K562 (cell line): ENCODE measurements at regions not wholly inside any gene's neighbourhood (a gene's known extent, or its start where the extent isn't known, plus 50 kb on each side); places are given as distances from the start of the nearest gene placed in this dataset.

Source experiments
- ATAC-seq: fragments of 200-7000 bp; cut with Tn5 transposase; 3 replicates; pipeline ENCODE4 v1.9.1; 2020; ENCODE audit warnings: moderate library complexity
- BruUV-seq: library from RNA; stranded (reverse); fragments of 400-500 nt; replicated peaks from 2 replicates; lab custom pipeline; 2021; lab: Mats Ljungman, UMichigan
- CTCF ChIA-PET: fragments of 300-600 bp; formaldehyde crosslinking; extraction: SDS; loops from one replicate; lab custom pipeline; 2021; ENCODE audit warnings: low intra/inter-chr PET ratio; lab: Yijun Ruan, JAX
- POLR2A ChIA-PET: fragments of 300-600, 350-650 bp; sonication (Branson Sonifier 250); formaldehyde crosslinking; extraction: SDS; loops from one replicate; lab custom pipeline; 2021; ENCODE audit warnings: antibody characterized with exemption, inconsistent platforms; lab: Yijun Ruan, JAX
- DNase-seq, 4 experiments: peaks; one replicate each; pipeline versions ENCODE4 v3.0.0 to v3.0.0-alpha.2; 2011 to 2018; ENCODE audit warnings: low spot score in 3 of 4, mixed read lengths in 3 of 4; ENCODE audit errors: extremely low read depth in 1 of 4
- FAIRE-seq: peaks from 2 replicates; lab custom pipeline; 2011; peaks lifted over from hg19 to GRCh38; lab: Jason Lieb, UNC
- H2AFZ ChIP-seq: 2 replicates; pipeline ENCODE4 v1.6.0; 2011; ENCODE audit warnings: low read depth, low read length, control low read depth, inconsistent platforms
- H3K27ac ChIP-seq: fragments of 200-600 bp; 3 replicates; pipeline ENCODE4 v1.8.0; 2011; ENCODE audit warnings: low read depth, mild to moderate bottlenecking, control low read depth, inconsistent platforms, low read length, moderate library complexity, mixed read lengths; ENCODE audit errors: extremely low read depth
- H3K27me3 ChIP-seq, 2 experiments: fragments of 300-600 bp in 1 of 2; 2 replicates in 1 of 2; 3 replicates in 1 of 2; pipeline versions ENCODE4 v1.6.0 to v1.8.0; 2011; ENCODE audit warnings: inconsistent platforms in 2 of 2, low read length in 2 of 2, mild to moderate bottlenecking in 1 of 2, mixed read lengths in 1 of 2, moderate library complexity in 1 of 2; ENCODE audit not compliant: control insufficient read depth in 2 of 2, insufficient read depth in 2 of 2
- H3K36me3 ChIP-seq: fragments of 300-600 bp; 3 replicates; pipeline ENCODE4 v1.8.0; 2011; ENCODE audit warnings: mild to moderate bottlenecking, low read length, inconsistent platforms; ENCODE audit not compliant: control insufficient read depth, insufficient read depth
- H3K4me1 ChIP-seq, 2 experiments: fragments of 200-600 bp in 1 of 2; replicated peaks in 1 of 2; 2 replicates in 1 of 2; 3 replicates in 1 of 2; pipeline versions ENCODE4 v1.5.1 to v1.8.0; 2011; ENCODE audit warnings: inconsistent platforms in 2 of 2, low read length in 2 of 2, mild to moderate bottlenecking in 1 of 2, mixed read lengths in 1 of 2, moderate library complexity in 1 of 2; ENCODE audit not compliant: control insufficient read depth in 2 of 2, insufficient read depth in 2 of 2
- H3K4me2 ChIP-seq: 2 replicates; pipeline ENCODE4 v1.6.1; 2011; ENCODE audit warnings: low read length, control low read depth, inconsistent platforms, mixed read lengths; ENCODE audit not compliant: insufficient read depth
- H3K4me3 ChIP-seq: fragments of 200-600 bp; sonication (generic), shearing (Covaris generic); 2 replicates; pipeline ENCODE4 v1.5.1; 2016; ENCODE audit warnings: control low read depth, inconsistent platforms
- H3K79me2 ChIP-seq: fragments of 200-600 bp; 3 replicates; pipeline ENCODE4 v1.8.0; 2011; ENCODE audit warnings: low read length, inconsistent platforms; ENCODE audit not compliant: control insufficient read depth, insufficient read depth
- H3K9ac ChIP-seq, 2 experiments: 2 replicates each; pipeline versions ENCODE4 v1.6.0 to v1.6.1; 2011; ENCODE audit warnings: low read depth in 2 of 2, low read length in 2 of 2, control low read depth in 1 of 2, inconsistent platforms in 1 of 2, mild to moderate bottlenecking in 1 of 2, mixed read lengths in 1 of 2; ENCODE audit not compliant: insufficient read depth in 1 of 2
- H3K9me1 ChIP-seq: one replicate; pipeline ENCODE4 v1.6.0; 2011; ENCODE audit warnings: inconsistent platforms, mild to moderate bottlenecking, low read length, moderate library complexity; ENCODE audit not compliant: control insufficient read depth, insufficient read depth
- H3K9me3 ChIP-seq: replicated peaks from 2 replicates; pipeline ENCODE4 v1.5.1; 2011; ENCODE audit warnings: low read depth, low read length, inconsistent platforms; ENCODE audit not compliant: control insufficient read depth, insufficient read depth
- H4K20me1 ChIP-seq: replicated peaks from 2 replicates; pipeline ENCODE4 v1.6.1; 2011; ENCODE audit warnings: low read length, inconsistent platforms, mixed read lengths; ENCODE audit not compliant: control insufficient read depth, insufficient read depth
- BHLHE40 ChIP-seq: IDR thresholded peaks from 2 replicates; pipeline ENCODE4 v1.6.1; 2011; ENCODE audit warnings: low read length, improper control_type of control experiment
- RUNX1 ChIP-seq: sonication (generic); IDR thresholded peaks from 2 replicates; pipeline ENCODE4 v1.6.1; 2016; ENCODE audit warnings: antibody characterized with exemption, low read depth
- SPI1 ChIP-seq: IDR thresholded peaks from 2 replicates; pipeline ENCODE4 v1.6.1; 2011; ENCODE audit warnings: low read depth, low read length, control low read depth, borderline replicate concordance
- TAF7 ChIP-seq: fragments of 450-650 bp; IDR thresholded peaks from 2 replicates; pipeline ENCODE4 v1.6.1; 2016; ENCODE audit warnings: missing genetic modification characterization, missing compliant biosample characterization
- THAP12 ChIP-seq: fragments of 250-450 bp; sonication (Bioruptor Pico); IDR thresholded peaks from 2 replicates; pipeline ENCODE4 v1.9.0; 2021; ENCODE audit warnings: mild to moderate bottlenecking, inconsistent platforms
- ZBTB8A ChIP-seq: fragments of 450-650 bp; IDR thresholded peaks from 2 replicates; pipeline ENCODE4 v1.6.1; 2018; ENCODE audit warnings: mild to moderate bottlenecking, moderate library complexity; ENCODE audit not compliant: partially characterized antibody
- ZNF436 ChIP-seq: fragments of 250-450, 450-650 bp; sonication (Bioruptor Pico); formaldehyde crosslinking; IDR thresholded peaks from 2 replicates; pipeline ENCODE4 v1.7.0; 2020; ENCODE audit warnings: mild to moderate bottlenecking
- ZNF512 ChIP-seq: IDR thresholded peaks from 2 replicates; pipeline ENCODE4 v1.6.1; 2016; ENCODE audit warnings: missing genetic modification characterization, missing compliant biosample characterization
- ZNF785 ChIP-seq: fragments of 250-450 bp; sonication (Bioruptor Pico); IDR thresholded peaks from 2 replicates; pipeline ENCODE4 v1.4.0; 2020; ENCODE audit warnings: mild to moderate bottlenecking
- WGBS: fragments of 100-300 bp; shearing (Covaris generic); methylation state at CpG from one replicate; pipeline ENCODE4 v1.1.6; 2016; ENCODE audit warnings: low coverage, mixed read lengths; ENCODE audit not compliant: insufficient coverage; ENCODE audit errors: missing lambda C conversion rate; 5-methylcytosine and 5-hydroxymethylcytosine counted together
- in situ Hi-C: fragments of 300-500 bp; cut with MboI; formaldehyde crosslinking; loops from 4 replicates; pipeline ENCODE4 v1.15.0; 2018; ENCODE audit warnings: inconsistent platforms, mixed read lengths
- intact Hi-C: fragments of 100-400 bp; cut with micrococcal nuclease; formaldehyde crosslinking; loops from 2 replicates; pipeline ENCODE4 v1.14.2; 2022

DNA sequence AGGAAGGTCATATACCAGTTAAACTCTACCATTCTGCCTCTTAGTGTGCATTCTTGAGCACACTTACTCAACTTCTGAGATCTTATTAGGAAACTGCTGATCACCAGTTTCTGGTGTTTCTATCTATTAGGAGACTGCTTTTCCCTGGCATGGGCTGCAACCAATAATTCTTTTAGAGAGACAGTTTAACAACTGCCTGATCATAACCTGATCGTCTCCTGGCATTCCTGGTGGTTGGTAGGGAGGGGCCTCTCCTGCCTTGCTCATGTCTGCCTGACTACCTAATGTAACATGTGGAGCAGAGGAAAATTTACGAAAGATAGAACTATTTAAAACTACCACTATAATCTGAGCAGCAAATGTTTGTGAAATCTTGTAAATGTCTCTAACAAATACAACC, 75.3 kb upstream of the MGAT4C start:
- H4K20me1 ChIP-seq: no peaks in the 10 kb centered on the region
- BruUV-seq: no TSS peak
- H3K9me1 ChIP-seq: no peaks in the 10 kb centered on the region
- H3K36me3 ChIP-seq: no peaks in the 10 kb centered on the region
- ATAC-seq: no peak
- WGBS: 0% methylated on average over 2 of the region's 2 CpGs
- H3K79me2 ChIP-seq: no peaks in the 10 kb centered on the region
- POLR2A ChIA-PET: no interaction called here
- FAIRE-seq: no peak
- no peak for DNase-seq
- in situ Hi-C loops: no loop called here
- no peaks in the 10 kb centered on the region for H3K27me3 ChIP-seq
- H3K4me3 ChIP-seq: no peak overlapping the region
- H3K4me1 ChIP-seq: no peaks in the 10 kb centered on the region
- TF ChIP-seq ZNF785: no peak
- TF ChIP-seq RUNX1: no peak
- no peak for TF ChIP-seq THAP12 (CRISPR knock-in tag)
- TF ChIP-seq BHLHE40: no peak
- TF ChIP-seq, all 486 proteins: peak for 0
- Histone ChIP-seq H3K4me2 (no peak overlapping the region), H3K9ac (no peak overlapping the region), H2AFZ (no peak overlapping the region), H3K27ac (no peak overlapping the region), H3K9me3 (no peaks in the 10 kb centered on the region)
- CTCF ChIA-PET: no interaction called here
- intact Hi-C loops: no loop called here

DNA sequence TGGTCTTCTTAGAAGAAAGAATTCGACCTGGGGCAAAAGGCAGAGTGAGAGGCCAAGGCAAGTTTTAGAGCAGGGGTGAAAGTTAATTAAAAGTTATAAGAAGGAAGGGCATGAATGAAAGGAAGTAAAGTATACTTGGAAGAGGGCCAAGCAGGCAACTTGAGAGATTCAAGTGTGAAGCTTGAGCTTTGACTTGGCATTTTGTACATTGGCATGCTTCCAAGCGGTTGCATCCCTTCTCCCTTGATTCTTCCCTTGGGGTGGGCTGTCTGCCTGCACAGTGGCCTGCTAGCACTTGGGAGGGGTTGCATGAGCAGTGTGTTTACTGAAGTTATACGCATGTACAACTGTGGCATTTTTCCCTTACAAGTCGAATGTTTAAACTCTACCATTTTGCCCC, 74.8 kb upstream of the MGAT4C start:
- WGBS: 2% methylated on average over 4 of the region's 4 CpGs
- FAIRE-seq (no peak), DNase-seq (no peak), ATAC-seq (no peak)
- Histone ChIP-seq H3K4me1 (no peaks in the 10 kb centered on the region), H3K79me2 (no peaks in the 10 kb centered on the region), H3K4me2 (no peak overlapping the region), H3K4me3 (no peak overlapping the region), H3K9me3 (no peaks in the 10 kb centered on the region), H2AFZ (no peak overlapping the region), H3K9ac (no peak overlapping the region), H3K27ac (no peak overlapping the region), H3K27me3 (no peaks in the 10 kb centered on the region), H3K9me1 (no peaks in the 10 kb centered on the region), H4K20me1 (no peaks in the 10 kb centered on the region), H3K36me3 (no peaks in the 10 kb centered on the region)
- CTCF ChIA-PET: no interaction called here
- BruUV-seq: no TSS peak
- intact Hi-C loops: no loop called here
- in situ Hi-C loops: no loop called here
- TF ChIP-seq TAF7 (tag): no peak
- no peak for TF ChIP-seq SPI1
- TF ChIP-seq ZNF512 (tag): no peak
- no peak for TF ChIP-seq ZNF436 (CRISPR knock-in tag)
- TF ChIP-seq ZBTB8A: no peak
- POLR2A ChIA-PET: no interaction called here
